RWPE2 (cell line): ENCODE measurements at regions not wholly inside any gene's neighbourhood (a gene's known extent, or its start where the extent isn't known, plus 50 kb on each side); places are given as distances from the start of the nearest gene placed in this dataset.

Experiments
- ATAC-seq: fragments of 200-7000 bp; cut with Tn5 transposase; 3 replicates; pipeline ENCODE4 v1.9.1; 2021; ENCODE audit warnings: low read depth
- DNase-seq: peaks from one replicate; pipeline ENCODE4 v3.0.0-alpha.2; 2020; ENCODE audit warnings: low spot score
- H3K27ac ChIP-seq: fragments of 450-650 bp; 2 replicates; pipeline ENCODE4 v1.5.1; 2017; ENCODE audit warnings: mild to moderate bottlenecking; ENCODE audit not compliant: poor library complexity, severe bottlenecking
- H3K27me3 ChIP-seq: fragments of 250-450 bp; sonication (Bioruptor Pico); 2 replicates; pipeline ENCODE4 v1.5.1; 2021; ENCODE audit warnings: mild to moderate bottlenecking, moderate library complexity; ENCODE audit not compliant: insufficient read depth, poor library complexity, severe bottlenecking
- H3K36me3 ChIP-seq: fragments of 250-450 bp; sonication (Bioruptor Pico); 2 replicates; pipeline ENCODE4 v1.5.1; 2020; ENCODE audit warnings: low read depth, mild to moderate bottlenecking, moderate library complexity
- H3K4me1 ChIP-seq: fragments of 250-450 bp; sonication (Bioruptor Pico); 2 replicates; pipeline ENCODE4 v1.5.1; 2021; ENCODE audit warnings: mild to moderate bottlenecking, moderate library complexity; ENCODE audit not compliant: insufficient read depth, poor library complexity, severe bottlenecking
- H3K4me3 ChIP-seq: fragments of 250-450 bp; sonication (Bioruptor Pico); 2 replicates; pipeline ENCODE4 v1.5.1; 2021; ENCODE audit warnings: mild to moderate bottlenecking, moderate library complexity; ENCODE audit not compliant: severe bottlenecking
- H3K9me3 ChIP-seq: fragments of 250-450 bp; sonication (Bioruptor Pico); 2 replicates; pipeline ENCODE4 v1.5.1; 2021; ENCODE audit warnings: mild to moderate bottlenecking, moderate library complexity; ENCODE audit not compliant: severe bottlenecking
- TF ChIP-seq, protein P1 (sequence below): fragments of 450-650 bp; IDR thresholded peaks from one replicate; pipeline ENCODE4 v1.5.1; 2017; ENCODE audit warnings: mild to moderate bottlenecking, moderate library complexity; ENCODE audit not compliant: poor library complexity, severe bottlenecking

- H3K27me3 ChIP-seq, result no peaks in the 10 kb centered on the region
- TF ChIP-seq, protein P1, sequence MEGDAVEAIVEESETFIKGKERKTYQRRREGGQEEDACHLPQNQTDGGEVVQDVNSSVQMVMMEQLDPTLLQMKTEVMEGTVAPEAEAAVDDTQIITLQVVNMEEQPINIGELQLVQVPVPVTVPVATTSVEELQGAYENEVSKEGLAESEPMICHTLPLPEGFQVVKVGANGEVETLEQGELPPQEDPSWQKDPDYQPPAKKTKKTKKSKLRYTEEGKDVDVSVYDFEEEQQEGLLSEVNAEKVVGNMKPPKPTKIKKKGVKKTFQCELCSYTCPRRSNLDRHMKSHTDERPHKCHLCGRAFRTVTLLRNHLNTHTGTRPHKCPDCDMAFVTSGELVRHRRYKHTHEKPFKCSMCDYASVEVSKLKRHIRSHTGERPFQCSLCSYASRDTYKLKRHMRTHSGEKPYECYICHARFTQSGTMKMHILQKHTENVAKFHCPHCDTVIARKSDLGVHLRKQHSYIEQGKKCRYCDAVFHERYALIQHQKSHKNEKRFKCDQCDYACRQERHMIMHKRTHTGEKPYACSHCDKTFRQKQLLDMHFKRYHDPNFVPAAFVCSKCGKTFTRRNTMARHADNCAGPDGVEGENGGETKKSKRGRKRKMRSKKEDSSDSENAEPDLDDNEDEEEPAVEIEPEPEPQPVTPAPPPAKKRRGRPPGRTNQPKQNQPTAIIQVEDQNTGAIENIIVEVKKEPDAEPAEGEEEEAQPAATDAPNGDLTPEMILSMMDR, result no peak
- no peaks in the 10 kb centered on the region for H3K36me3 ChIP-seq
- H3K4me3 ChIP-seq, result no peak overlapping the region
- ATAC-seq (no peak), DNase-seq (no peak)
- H3K4me1 ChIP-seq, result no peaks in the 10 kb centered on the region
- no peak overlapping the region for H3K27ac ChIP-seq
- H3K9me3 ChIP-seq, result no peaks in the 10 kb centered on the region
Observed at GRCh38 chr3:35393901-35394799, 245.2 kb upstream of the ARPP21 start.

GRCh38 chr3:35394905-35395304, 244.4 kb upstream of the ARPP21 start:
- Histone ChIP-seq H3K27me3 (no peaks in the 10 kb centered on the region), H3K9me3 (no peaks in the 10 kb centered on the region), H3K36me3 (no peaks in the 10 kb centered on the region), H3K4me1 (no peaks in the 10 kb centered on the region), H3K4me3 (no peak overlapping the region), H3K27ac (no peak overlapping the region)
- no peak for ATAC-seq
- no peak for DNase-seq
- TF ChIP-seq, protein P1, result no peak

- Histone ChIP-seq H3K4me1 (no peaks in the 10 kb centered on the region), H3K27ac (no peak overlapping the region), H3K4me3 (no peak overlapping the region), H3K9me3 (no peaks in the 10 kb centered on the region), H3K36me3 (no peaks in the 10 kb centered on the region), H3K27me3 (no peaks in the 10 kb centered on the region)
- ATAC-seq (no peak), DNase-seq (no peak)
- TF ChIP-seq, protein P1, result no peak
Observed at GRCh38 chr3:35401671-35402070, 237.7 kb upstream of the ARPP21 start.

GRCh38 chr3:35404571-35404970, 234.8 kb upstream of the ARPP21 start:
- DNase-seq (no peak), ATAC-seq (no peak)
- Histone ChIP-seq H3K36me3 (no peaks in the 10 kb centered on the region), H3K4me1 (no peaks in the 10 kb centered on the region), H3K27me3 (no peaks in the 10 kb centered on the region), H3K9me3 (no peaks in the 10 kb centered on the region), H3K27ac (no peak overlapping the region), H3K4me3 (no peak overlapping the region)
- TF ChIP-seq, protein P1, result no peak

- TF ChIP-seq, protein P1, result no peak
- no peak overlapping the region for H3K27ac ChIP-seq
- ATAC-seq, result no peak
Observed at GRCh38 chr3:35408882-35409281, 230.4 kb upstream of the ARPP21 start.

More at GRCh38 chr3:35408882-35409281, 230.4 kb upstream of the ARPP21 start:
- Histone ChIP-seq H3K9me3 (no peaks in the 10 kb centered on the region), H3K27me3 (no peaks in the 10 kb centered on the region), H3K36me3 (no peaks in the 10 kb centered on the region), H3K4me3 (no peak overlapping the region), H3K4me1 (no peaks in the 10 kb centered on the region)
- DNase-seq, result no peak
